SK-N-SH (cell line): ENCODE measurements at regions not wholly inside any gene's neighbourhood (a gene's known extent, or its start where the extent isn't known, plus 50 kb on each side); places are given as distances from the start of the nearest gene placed in this dataset.

Source experiments
- CTCF ChIA-PET: fragments of 300-600, 350-600 bp; formaldehyde crosslinking; extraction: SDS; loops from one replicate; lab custom pipeline; 2021; lab: Yijun Ruan, JAX
- POLR2A ChIA-PET: fragments of 350-600 bp; sonication (Branson Sonifier 250); formaldehyde crosslinking; extraction: SDS; loops from one replicate; lab custom pipeline; 2020; ENCODE audit warnings: antibody characterized with exemption, inconsistent platforms; lab: Yijun Ruan, JAX
- DNase-seq: peaks from one replicate; pipeline ENCODE4 v3.0.0; 2012
- H2AFZ ChIP-seq: fragments of 200-600 bp; sonication (generic); 2 replicates; pipeline ENCODE4 v1.8.1; 2016; ENCODE audit warnings: antibody characterized with exemption, mild to moderate bottlenecking, low read depth
- H3F3A ChIP-seq: fragments of 200-600 bp; sonication (generic); replicated peaks from 2 replicates; pipeline ENCODE3; 2016; ENCODE audit warnings: antibody characterized with exemption, mild to moderate bottlenecking; ENCODE audit not compliant: insufficient read depth
- H3K27ac ChIP-seq, 2 experiments: fragments of 200-500 bp in 1 of 2; fragments of 200-600 bp in 1 of 2; sonication (Bioruptor generic) in 1 of 2; sonication (generic), shearing (Covaris generic) in 1 of 2; 2 replicates each; pipeline versions ENCODE4 v1.5.1 to v1.6.1; 2014 to 2016; ENCODE audit warnings: low read depth in 2 of 2, inconsistent platforms in 1 of 2, low read length in 1 of 2, mild to moderate bottlenecking in 1 of 2, mixed read lengths in 1 of 2
- H3K27me3 ChIP-seq: fragments of 200-600 bp; sonication (generic), shearing (Covaris generic); 2 replicates; pipeline ENCODE4 v1.6.1; 2016; ENCODE audit warnings: mixed run types; ENCODE audit not compliant: insufficient read depth
- H3K36me3 ChIP-seq, 2 experiments: fragments of 200-500 bp in 1 of 2; fragments of 200-600 bp in 1 of 2; sonication (Bioruptor generic) in 1 of 2; sonication (generic) in 1 of 2; replicated peaks in 1 of 2; 2 replicates each; pipeline versions ENCODE3 to v1.5.1; 2014 to 2016; ENCODE audit warnings: low read length in 1 of 2, mild to moderate bottlenecking in 1 of 2; ENCODE audit not compliant: insufficient read depth in 2 of 2, control insufficient read depth in 1 of 2
- H3K4me1 ChIP-seq, 2 experiments: fragments of 200-500 bp in 1 of 2; fragments of 200-600 bp in 1 of 2; sonication (Bioruptor generic) in 1 of 2; sonication (generic), shearing (Covaris generic) in 1 of 2; 2 replicates each; pipeline versions ENCODE4 v1.5.1 to v1.6.1; 2014 to 2016; ENCODE audit warnings: low read depth in 1 of 2, low read length in 1 of 2, mixed run types in 1 of 2; ENCODE audit not compliant: insufficient read depth in 2 of 2, control insufficient read depth in 1 of 2
- H3K4me2 ChIP-seq: fragments of 200-600 bp; sonication (generic), shearing (Covaris generic); 2 replicates; pipeline ENCODE4 v1.6.1; 2017; ENCODE audit warnings: mixed run types
- H3K4me3 ChIP-seq, 2 experiments: fragments of 200-500 bp in 1 of 2; fragments of 200-600 bp in 1 of 2; sonication (Bioruptor generic) in 1 of 2; sonication (generic), shearing (Covaris generic) in 1 of 2; 2 replicates each; pipeline versions ENCODE4 v1.5.1 to v1.8.1; 2014 to 2016; ENCODE audit warnings: low read depth in 2 of 2, inconsistent platforms in 1 of 2, low read length in 1 of 2, mild to moderate bottlenecking in 1 of 2, mixed read lengths in 1 of 2, moderate library complexity in 1 of 2
- H3K79me2 ChIP-seq: fragments of 200-600 bp; sonication (generic); 2 replicates; pipeline ENCODE4 v1.8.1; 2017; ENCODE audit warnings: mild to moderate bottlenecking; ENCODE audit not compliant: insufficient read depth
- H3K9ac ChIP-seq: fragments of 200-600 bp; sonication (generic); 2 replicates; pipeline ENCODE4 v1.6.1; 2017; ENCODE audit warnings: mixed run types
- H3K9me2 ChIP-seq: fragments of 200-600 bp; sonication (generic); 2 replicates; pipeline ENCODE4 v1.6.1; 2017; ENCODE audit warnings: mixed run types
- H3K9me3 ChIP-seq: fragments of 200-600 bp; sonication (generic); 2 replicates; pipeline ENCODE4 v1.6.1; 2017; ENCODE audit warnings: mixed run types, mild to moderate bottlenecking, moderate library complexity
- H4K20me1 ChIP-seq: fragments of 200-600 bp; sonication (generic); 2 replicates; pipeline ENCODE4 v1.6.1; 2017; ENCODE audit warnings: mild to moderate bottlenecking, mixed run types; ENCODE audit not compliant: insufficient read depth
- CHD2 ChIP-seq: fragments of 150-350 bp; IDR thresholded peaks from 2 replicates; pipeline ENCODE4 v1.6.1; 2018; ENCODE audit warnings: low read length; ENCODE audit not compliant: partially characterized antibody
- ELF1 ChIP-seq: IDR thresholded peaks from 2 replicates; pipeline ENCODE4 v1.4.0; 2012
- FOXJ3 ChIP-seq: sonication (generic); formaldehyde crosslinking; IDR thresholded peaks from 2 replicates; pipeline ENCODE4 v1.5.1; 2020; ENCODE audit warnings: mild to moderate bottlenecking, missing genetic modification reagents
- FOXM1 ChIP-seq: IDR thresholded peaks from 2 replicates; pipeline ENCODE4 v1.4.0; 2012; ENCODE audit warnings: low read depth, mild to moderate bottlenecking
- GABPA ChIP-seq: IDR thresholded peaks from 2 replicates; pipeline ENCODE4 v1.4.0; 2012; ENCODE audit warnings: low read depth, mild to moderate bottlenecking
- JUND ChIP-seq: IDR thresholded peaks from 2 replicates; pipeline ENCODE4 v1.4.0; 2012
- MAX ChIP-seq: IDR thresholded peaks from 2 replicates; pipeline ENCODE4 v1.4.0; 2012; ENCODE audit warnings: low read depth
- MEF2A ChIP-seq: IDR thresholded peaks from 2 replicates; pipeline ENCODE4 v1.4.0; 2012; ENCODE audit warnings: low read depth, borderline replicate concordance
- NRF1 ChIP-seq: IDR thresholded peaks from 2 replicates; pipeline ENCODE4 v1.6.1; 2012; ENCODE audit warnings: low read depth, mild to moderate bottlenecking, low read length
- RAD21 ChIP-seq: IDR thresholded peaks from 2 replicates; pipeline ENCODE4 v1.6.1; 2012; ENCODE audit warnings: mild to moderate bottlenecking, low read length
- RCOR1 ChIP-seq: fragments of 150-350 bp; IDR thresholded peaks from 2 replicates; pipeline ENCODE4 v1.6.1; 2017; ENCODE audit warnings: antibody characterized with exemption, low read length
- RFX5 ChIP-seq: IDR thresholded peaks from 2 replicates; pipeline ENCODE4 v1.6.1; 2012; ENCODE audit warnings: mild to moderate bottlenecking, improper control_type of control experiment, low read length
- RXRA ChIP-seq: IDR thresholded peaks from 2 replicates; pipeline ENCODE4 v1.4.0; 2012; ENCODE audit warnings: low read depth, mild to moderate bottlenecking, borderline replicate concordance
- TCF12 ChIP-seq: IDR thresholded peaks from 2 replicates; pipeline ENCODE4 v1.4.0; 2012
- WGBS: methylation state at CpG from one replicate; pipeline ENCODE4 v1.1.6; 2017; ENCODE audit warnings: low lambda C conversion rate; 5-methylcytosine and 5-hydroxymethylcytosine counted together
- TF ChIP-seq, protein P1 (sequence below): IDR thresholded peaks from 2 replicates; pipeline ENCODE4 v1.4.0; 2012; ENCODE audit warnings: low read depth, borderline replicate concordance
- TF ChIP-seq, protein P2 (sequence below): IDR thresholded peaks from 2 replicates; pipeline ENCODE4; 2012
- TF ChIP-seq, protein P3 (sequence below): IDR thresholded peaks from 2 replicates; pipeline ENCODE4 v1.6.1; 2012; ENCODE audit warnings: mild to moderate bottlenecking, low read depth, low read length, moderate library complexity
- TF ChIP-seq, protein P4 (sequence below): fragments of 150-350 bp; IDR thresholded peaks from 2 replicates; pipeline ENCODE4 v1.6.1; 2017; ENCODE audit warnings: antibody characterized with exemption, low read length, low read depth, borderline replicate concordance

- H3K36me3 ChIP-seq, result no peaks in the 10 kb centered on the region
- no peaks in the 10 kb centered on the region for H3K9me3 ChIP-seq
- POLR2A ChIA-PET, result no interaction called here
- H3F3A ChIP-seq, result peaks cover 3% of the 10 kb centered on the region
- H3K27me3 ChIP-seq, result no peaks in the 10 kb centered on the region
- CTCF ChIA-PET, result no interaction called here
- no peak overlapping the region for H3K9ac ChIP-seq
- no peaks in the 10 kb centered on the region for H3K9me2 ChIP-seq
- H2AFZ ChIP-seq, result no peak overlapping the region
- H4K20me1 ChIP-seq, result no peaks in the 10 kb centered on the region
- no peak for DNase-seq
- H3K4me2 ChIP-seq, result no peak overlapping the region
- WGBS, result 81% methylated on average over 5 of the region's 5 CpGs
- peaks cover 7% of the 10 kb centered on the region for H3K79me2 ChIP-seq
- no peak overlapping the region for H3K4me3 ChIP-seq
- TF ChIP-seq ELF1, result no peak
- no peak for TF ChIP-seq FOXJ3 (CRISPR knock-in tag)
- TF ChIP-seq RAD21, result no peak
- TF ChIP-seq, protein P1, sequence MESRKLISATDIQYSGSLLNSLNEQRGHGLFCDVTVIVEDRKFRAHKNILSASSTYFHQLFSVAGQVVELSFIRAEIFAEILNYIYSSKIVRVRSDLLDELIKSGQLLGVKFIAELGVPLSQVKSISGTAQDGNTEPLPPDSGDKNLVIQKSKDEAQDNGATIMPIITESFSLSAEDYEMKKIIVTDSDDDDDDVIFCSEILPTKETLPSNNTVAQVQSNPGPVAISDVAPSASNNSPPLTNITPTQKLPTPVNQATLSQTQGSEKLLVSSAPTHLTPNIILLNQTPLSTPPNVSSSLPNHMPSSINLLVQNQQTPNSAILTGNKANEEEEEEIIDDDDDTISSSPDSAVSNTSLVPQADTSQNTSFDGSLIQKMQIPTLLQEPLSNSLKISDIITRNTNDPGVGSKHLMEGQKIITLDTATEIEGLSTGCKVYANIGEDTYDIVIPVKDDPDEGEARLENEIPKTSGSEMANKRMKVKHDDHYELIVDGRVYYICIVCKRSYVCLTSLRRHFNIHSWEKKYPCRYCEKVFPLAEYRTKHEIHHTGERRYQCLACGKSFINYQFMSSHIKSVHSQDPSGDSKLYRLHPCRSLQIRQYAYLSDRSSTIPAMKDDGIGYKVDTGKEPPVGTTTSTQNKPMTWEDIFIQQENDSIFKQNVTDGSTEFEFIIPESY, result no peak
- no peak for TF ChIP-seq TCF12
- no peak for TF ChIP-seq RCOR1
- no peak for TF ChIP-seq MEF2A
- TF ChIP-seq JUND, result no peak
- no peak for TF ChIP-seq RXRA
- no peak for TF ChIP-seq MAX
- no peak for TF ChIP-seq NRF1
- TF ChIP-seq CHD2, result no peak
- TF ChIP-seq, protein P2, sequence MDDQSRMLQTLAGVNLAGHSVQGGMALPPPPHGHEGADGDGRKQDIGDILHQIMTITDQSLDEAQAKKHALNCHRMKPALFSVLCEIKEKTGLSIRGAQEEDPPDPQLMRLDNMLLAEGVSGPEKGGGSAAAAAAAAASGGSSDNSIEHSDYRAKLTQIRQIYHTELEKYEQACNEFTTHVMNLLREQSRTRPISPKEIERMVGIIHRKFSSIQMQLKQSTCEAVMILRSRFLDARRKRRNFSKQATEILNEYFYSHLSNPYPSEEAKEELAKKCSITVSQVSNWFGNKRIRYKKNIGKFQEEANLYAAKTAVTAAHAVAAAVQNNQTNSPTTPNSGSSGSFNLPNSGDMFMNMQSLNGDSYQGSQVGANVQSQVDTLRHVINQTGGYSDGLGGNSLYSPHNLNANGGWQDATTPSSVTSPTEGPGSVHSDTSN, result no peak
- TF ChIP-seq, protein P3, sequence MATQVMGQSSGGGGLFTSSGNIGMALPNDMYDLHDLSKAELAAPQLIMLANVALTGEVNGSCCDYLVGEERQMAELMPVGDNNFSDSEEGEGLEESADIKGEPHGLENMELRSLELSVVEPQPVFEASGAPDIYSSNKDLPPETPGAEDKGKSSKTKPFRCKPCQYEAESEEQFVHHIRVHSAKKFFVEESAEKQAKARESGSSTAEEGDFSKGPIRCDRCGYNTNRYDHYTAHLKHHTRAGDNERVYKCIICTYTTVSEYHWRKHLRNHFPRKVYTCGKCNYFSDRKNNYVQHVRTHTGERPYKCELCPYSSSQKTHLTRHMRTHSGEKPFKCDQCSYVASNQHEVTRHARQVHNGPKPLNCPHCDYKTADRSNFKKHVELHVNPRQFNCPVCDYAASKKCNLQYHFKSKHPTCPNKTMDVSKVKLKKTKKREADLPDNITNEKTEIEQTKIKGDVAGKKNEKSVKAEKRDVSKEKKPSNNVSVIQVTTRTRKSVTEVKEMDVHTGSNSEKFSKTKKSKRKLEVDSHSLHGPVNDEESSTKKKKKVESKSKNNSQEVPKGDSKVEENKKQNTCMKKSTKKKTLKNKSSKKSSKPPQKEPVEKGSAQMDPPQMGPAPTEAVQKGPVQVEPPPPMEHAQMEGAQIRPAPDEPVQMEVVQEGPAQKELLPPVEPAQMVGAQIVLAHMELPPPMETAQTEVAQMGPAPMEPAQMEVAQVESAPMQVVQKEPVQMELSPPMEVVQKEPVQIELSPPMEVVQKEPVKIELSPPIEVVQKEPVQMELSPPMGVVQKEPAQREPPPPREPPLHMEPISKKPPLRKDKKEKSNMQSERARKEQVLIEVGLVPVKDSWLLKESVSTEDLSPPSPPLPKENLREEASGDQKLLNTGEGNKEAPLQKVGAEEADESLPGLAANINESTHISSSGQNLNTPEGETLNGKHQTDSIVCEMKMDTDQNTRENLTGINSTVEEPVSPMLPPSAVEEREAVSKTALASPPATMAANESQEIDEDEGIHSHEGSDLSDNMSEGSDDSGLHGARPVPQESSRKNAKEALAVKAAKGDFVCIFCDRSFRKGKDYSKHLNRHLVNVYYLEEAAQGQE, result no peak
- no peak for TF ChIP-seq GABPA
- TF ChIP-seq RFX5, result no peak
- TF ChIP-seq, protein P4, sequence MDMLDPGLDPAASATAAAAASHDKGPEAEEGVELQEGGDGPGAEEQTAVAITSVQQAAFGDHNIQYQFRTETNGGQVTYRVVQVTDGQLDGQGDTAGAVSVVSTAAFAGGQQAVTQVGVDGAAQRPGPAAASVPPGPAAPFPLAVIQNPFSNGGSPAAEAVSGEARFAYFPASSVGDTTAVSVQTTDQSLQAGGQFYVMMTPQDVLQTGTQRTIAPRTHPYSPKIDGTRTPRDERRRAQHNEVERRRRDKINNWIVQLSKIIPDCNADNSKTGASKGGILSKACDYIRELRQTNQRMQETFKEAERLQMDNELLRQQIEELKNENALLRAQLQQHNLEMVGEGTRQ, result no peak
- TF ChIP-seq FOXM1, result no peak
- no peak overlapping the region for H3K27ac ChIP-seq
- peaks cover 0 to 6% of the 10 kb centered on the region in 2 experiments; a peak in 1 of 4 replicates for H3K4me1 ChIP-seq
Observed at GRCh38 chr7:66497346-66497745, 131.3 kb upstream of the KCTD7 start.
